RWPE2 (cell line): ENCODE measurements at regions not wholly inside any gene's neighbourhood (a gene's known extent, or its start where the extent isn't known, plus 50 kb on each side); places are given as distances from the start of the nearest gene placed in this dataset.

Source experiments
- ATAC-seq: fragments of 200-7000 bp; cut with Tn5 transposase; 3 replicates; pipeline ENCODE4 v1.9.1; 2021; ENCODE audit warnings: low read depth
- DNase-seq: peaks from one replicate; pipeline ENCODE4 v3.0.0-alpha.2; 2020; ENCODE audit warnings: low spot score
- H3K27ac ChIP-seq: fragments of 450-650 bp; 2 replicates; pipeline ENCODE4 v1.5.1; 2017; ENCODE audit warnings: mild to moderate bottlenecking; ENCODE audit not compliant: poor library complexity, severe bottlenecking
- H3K27me3 ChIP-seq: fragments of 250-450 bp; sonication (Bioruptor Pico); 2 replicates; pipeline ENCODE4 v1.5.1; 2021; ENCODE audit warnings: mild to moderate bottlenecking, moderate library complexity; ENCODE audit not compliant: insufficient read depth, poor library complexity, severe bottlenecking
- H3K36me3 ChIP-seq: fragments of 250-450 bp; sonication (Bioruptor Pico); 2 replicates; pipeline ENCODE4 v1.5.1; 2020; ENCODE audit warnings: low read depth, mild to moderate bottlenecking, moderate library complexity
- H3K4me1 ChIP-seq: fragments of 250-450 bp; sonication (Bioruptor Pico); 2 replicates; pipeline ENCODE4 v1.5.1; 2021; ENCODE audit warnings: mild to moderate bottlenecking, moderate library complexity; ENCODE audit not compliant: insufficient read depth, poor library complexity, severe bottlenecking
- H3K4me3 ChIP-seq: fragments of 250-450 bp; sonication (Bioruptor Pico); 2 replicates; pipeline ENCODE4 v1.5.1; 2021; ENCODE audit warnings: mild to moderate bottlenecking, moderate library complexity; ENCODE audit not compliant: severe bottlenecking
- H3K9me3 ChIP-seq: fragments of 250-450 bp; sonication (Bioruptor Pico); 2 replicates; pipeline ENCODE4 v1.5.1; 2021; ENCODE audit warnings: mild to moderate bottlenecking, moderate library complexity; ENCODE audit not compliant: severe bottlenecking
- TF ChIP-seq, protein P1 (sequence below): fragments of 450-650 bp; IDR thresholded peaks from one replicate; pipeline ENCODE4 v1.5.1; 2017; ENCODE audit warnings: mild to moderate bottlenecking, moderate library complexity; ENCODE audit not compliant: poor library complexity, severe bottlenecking

DNA sequence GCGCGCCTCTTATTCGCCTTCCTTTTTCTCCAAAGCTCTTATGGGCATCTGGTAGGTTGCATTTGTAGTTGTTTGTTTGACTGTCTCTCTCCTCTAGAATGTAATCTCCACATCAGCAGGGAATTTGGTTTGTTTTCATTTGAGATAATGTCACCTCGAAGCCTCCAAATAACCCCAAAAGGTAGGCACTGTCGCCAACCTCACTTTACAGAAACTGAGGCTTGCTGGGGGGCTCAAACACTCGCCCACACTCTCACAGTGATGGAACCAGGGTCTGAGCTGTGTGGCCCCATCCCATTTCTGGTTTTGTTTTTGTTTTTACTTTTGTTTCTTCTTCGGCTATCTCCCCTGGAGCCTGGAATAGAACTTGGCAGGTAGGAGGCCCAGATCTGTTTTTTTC, 172.2 kb upstream of the MYCN start:
- H3K4me3 ChIP-seq = no peak overlapping the region
- no peak overlapping the region for H3K27ac ChIP-seq
- no peaks in the 10 kb centered on the region for H3K36me3 ChIP-seq
- no peak for ATAC-seq
- H3K4me1 ChIP-seq = no peaks in the 10 kb centered on the region
- H3K27me3 ChIP-seq = no peaks in the 10 kb centered on the region
- TF ChIP-seq, protein P1, sequence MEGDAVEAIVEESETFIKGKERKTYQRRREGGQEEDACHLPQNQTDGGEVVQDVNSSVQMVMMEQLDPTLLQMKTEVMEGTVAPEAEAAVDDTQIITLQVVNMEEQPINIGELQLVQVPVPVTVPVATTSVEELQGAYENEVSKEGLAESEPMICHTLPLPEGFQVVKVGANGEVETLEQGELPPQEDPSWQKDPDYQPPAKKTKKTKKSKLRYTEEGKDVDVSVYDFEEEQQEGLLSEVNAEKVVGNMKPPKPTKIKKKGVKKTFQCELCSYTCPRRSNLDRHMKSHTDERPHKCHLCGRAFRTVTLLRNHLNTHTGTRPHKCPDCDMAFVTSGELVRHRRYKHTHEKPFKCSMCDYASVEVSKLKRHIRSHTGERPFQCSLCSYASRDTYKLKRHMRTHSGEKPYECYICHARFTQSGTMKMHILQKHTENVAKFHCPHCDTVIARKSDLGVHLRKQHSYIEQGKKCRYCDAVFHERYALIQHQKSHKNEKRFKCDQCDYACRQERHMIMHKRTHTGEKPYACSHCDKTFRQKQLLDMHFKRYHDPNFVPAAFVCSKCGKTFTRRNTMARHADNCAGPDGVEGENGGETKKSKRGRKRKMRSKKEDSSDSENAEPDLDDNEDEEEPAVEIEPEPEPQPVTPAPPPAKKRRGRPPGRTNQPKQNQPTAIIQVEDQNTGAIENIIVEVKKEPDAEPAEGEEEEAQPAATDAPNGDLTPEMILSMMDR = no peak
- DNase-seq = no peak
- H3K9me3 ChIP-seq = no peaks in the 10 kb centered on the region

DNA sequence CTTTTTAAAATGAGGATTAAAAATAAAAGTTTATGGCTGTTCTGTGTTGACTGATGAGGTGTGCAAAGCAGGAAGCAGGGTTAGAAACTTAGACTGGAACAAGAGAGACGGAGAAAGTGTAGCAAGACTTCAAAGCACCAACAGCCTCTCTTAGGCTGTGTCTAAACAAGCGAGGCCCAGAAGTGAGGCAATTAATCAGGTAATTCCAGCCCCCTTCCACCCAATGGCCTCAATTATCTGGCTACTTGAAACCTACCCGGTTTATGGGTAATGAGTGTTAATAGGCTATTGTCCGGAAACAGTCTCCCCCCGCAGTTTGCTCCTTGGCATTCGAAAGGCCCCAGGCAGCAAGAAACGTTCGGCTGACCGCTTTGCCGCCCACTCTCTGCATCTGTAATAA, 171.7 kb upstream of the MYCN start:
- Histone ChIP-seq H3K9me3 (no peaks in the 10 kb centered on the region), H3K4me3 (no peak overlapping the region), H3K27me3 (no peaks in the 10 kb centered on the region), H3K36me3 (no peaks in the 10 kb centered on the region), H3K4me1 (no peaks in the 10 kb centered on the region), H3K27ac (no peak overlapping the region)
- DNase-seq = no peak
- ATAC-seq = no peak
- TF ChIP-seq, protein P1 = no peak

- no peaks in the 10 kb centered on the region for H3K27me3 ChIP-seq
- H3K9me3 ChIP-seq = no peaks in the 10 kb centered on the region
- H3K27ac ChIP-seq = no peak overlapping the region
- ATAC-seq (no peak), DNase-seq (no peak)
- H3K4me3 ChIP-seq = no peak overlapping the region
- H3K36me3 ChIP-seq = no peaks in the 10 kb centered on the region
- TF ChIP-seq, protein P1 = no peak
- no peaks in the 10 kb centered on the region for H3K4me1 ChIP-seq
Observed at GRCh38 chr2:15769235-15769634, 171.1 kb upstream of the MYCN start.

DNA sequence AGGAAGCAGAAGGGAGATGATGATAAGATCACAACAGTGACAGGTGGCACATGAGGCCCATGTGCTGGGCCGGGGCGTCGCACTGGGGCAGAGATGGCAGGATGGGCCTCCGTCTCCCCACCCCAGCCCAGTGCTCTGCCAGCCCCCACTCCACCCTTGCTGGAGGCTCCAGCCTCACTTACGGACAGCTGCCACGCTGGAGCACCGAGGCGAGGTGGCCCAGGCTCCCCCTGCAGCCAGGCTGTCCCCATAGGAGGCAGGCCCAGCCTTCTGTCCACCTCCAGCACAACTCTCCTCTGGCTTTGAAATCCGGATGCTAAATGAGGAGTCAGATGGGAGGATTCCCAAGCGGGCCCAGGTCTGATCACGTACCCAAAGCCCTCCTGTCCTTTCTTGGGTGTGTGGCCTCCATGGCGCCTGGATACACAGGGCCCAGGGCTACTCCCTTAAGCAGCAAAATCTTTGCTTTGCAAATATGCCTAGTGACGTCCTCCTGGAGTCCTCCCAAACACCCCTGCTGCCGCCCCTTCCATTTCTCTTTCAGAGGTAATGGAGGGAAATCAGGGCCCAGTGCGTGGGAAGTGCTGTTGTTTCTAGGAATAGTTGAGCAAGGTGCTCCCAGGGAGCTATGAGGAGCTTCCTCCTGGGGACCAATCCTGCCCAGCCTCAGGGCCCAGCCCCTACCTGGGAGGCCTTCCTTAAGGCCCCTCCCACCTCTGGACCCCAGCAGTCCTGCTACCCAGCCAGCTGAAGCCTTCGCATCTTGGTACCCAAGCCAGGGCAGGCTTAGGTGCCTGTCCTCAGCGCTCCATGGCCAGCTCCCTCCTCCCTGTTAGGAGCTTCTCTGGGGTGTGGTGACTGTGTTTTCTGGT, 170.4 kb upstream of the MYCN start:
- H3K27me3 ChIP-seq = no peaks in the 10 kb centered on the region
- no peak for ATAC-seq
- H3K4me1 ChIP-seq = no peaks in the 10 kb centered on the region
- H3K36me3 ChIP-seq = no peaks in the 10 kb centered on the region
- H3K4me3 ChIP-seq = no peak overlapping the region
- TF ChIP-seq, protein P1 = no peak
- no peaks in the 10 kb centered on the region for H3K9me3 ChIP-seq
- DNase-seq = no peak
- H3K27ac ChIP-seq = no peak overlapping the region

DNA sequence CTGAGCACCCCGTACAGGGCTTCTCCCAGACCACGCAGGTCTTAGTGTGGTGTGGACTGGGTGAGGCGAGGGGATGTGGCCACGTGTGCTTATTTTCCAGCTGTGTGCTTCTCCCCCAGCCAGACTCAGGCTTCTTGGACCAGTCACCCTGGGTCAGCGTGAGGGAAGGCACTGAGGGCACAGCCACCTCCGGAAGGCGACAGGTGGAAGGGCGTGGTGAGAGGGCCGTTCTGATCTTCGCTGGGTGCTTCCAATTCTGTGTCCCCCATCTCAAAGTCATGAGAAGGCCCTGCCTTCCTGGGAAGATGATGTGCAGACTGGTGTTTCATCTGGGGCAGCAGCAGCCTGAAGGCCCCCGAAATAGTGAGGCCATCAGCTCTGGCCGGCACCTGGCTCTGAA, 169.7 kb upstream of the MYCN start:
- Histone ChIP-seq H3K4me1 (no peaks in the 10 kb centered on the region), H3K27me3 (no peaks in the 10 kb centered on the region), H3K36me3 (no peaks in the 10 kb centered on the region), H3K4me3 (no peak overlapping the region), H3K9me3 (no peaks in the 10 kb centered on the region), H3K27ac (no peak overlapping the region)
- ATAC-seq = no peak
- DNase-seq = no peak
- TF ChIP-seq, protein P1 = no peak
